HFF-Myc (cell line): ENCODE measurements at regions not wholly inside any gene's neighbourhood (a gene's known extent, or its start where the extent isn't known, plus 50 kb on each side); places are given as distances from the start of the nearest gene placed in this dataset.

Source experiments
- DNase-seq: peaks from one replicate; pipeline ENCODE4 v3.0.0-alpha.2; 2011; ENCODE audit warnings: low read depth; ENCODE audit errors: extremely low read depth
- H3K4me3 ChIP-seq: replicated peaks from 2 replicates; pipeline ENCODE4 v1.5.1; 2011; ENCODE audit warnings: low read depth, mild to moderate bottlenecking, control low read depth, low read length
- TF ChIP-seq, protein P1 (sequence below): IDR thresholded peaks from 2 replicates; pipeline ENCODE4 v1.5.1; 2012; ENCODE audit warnings: mild to moderate bottlenecking, low read depth, low read length, control low read depth; ENCODE audit errors: missing control alignments

DNA sequence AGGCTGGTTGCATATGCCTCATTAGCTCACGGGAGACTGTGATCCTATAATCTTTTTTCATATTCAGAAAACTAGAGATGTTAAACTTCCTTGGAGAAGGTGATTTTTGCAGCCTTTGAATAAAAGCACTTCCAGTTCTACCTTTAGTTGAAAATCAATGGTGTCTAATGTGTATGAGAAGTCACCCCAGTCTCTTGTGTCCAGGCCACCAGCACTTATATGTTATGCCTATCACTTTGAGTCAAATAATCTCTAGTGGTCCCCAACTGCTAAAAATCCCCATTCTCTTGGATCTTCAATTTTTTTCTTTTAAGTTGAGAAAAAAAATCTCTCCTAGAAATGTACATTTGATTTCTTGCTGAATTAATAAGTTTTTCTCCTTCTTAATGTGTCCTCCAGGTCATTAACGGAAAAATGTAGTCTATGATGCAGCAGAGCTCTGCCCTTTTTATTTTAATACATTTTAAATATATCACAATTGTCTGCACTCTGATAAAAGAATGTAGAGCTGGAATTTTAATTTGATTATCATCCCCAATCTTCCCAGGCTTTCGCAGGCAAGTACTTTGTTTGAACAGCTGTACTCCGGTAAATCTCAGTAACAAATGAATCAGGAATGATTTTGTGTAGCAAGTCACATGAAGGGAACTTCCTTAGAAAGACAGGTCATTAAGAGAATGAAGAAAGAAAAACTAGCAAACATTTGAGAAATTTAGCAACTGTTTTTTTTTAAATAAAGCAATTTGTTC is 147.0 kb downstream of the SOX4 start:
- H3K4me3 ChIP-seq, result no peak overlapping the region
- DNase-seq, result no peak

DNA sequence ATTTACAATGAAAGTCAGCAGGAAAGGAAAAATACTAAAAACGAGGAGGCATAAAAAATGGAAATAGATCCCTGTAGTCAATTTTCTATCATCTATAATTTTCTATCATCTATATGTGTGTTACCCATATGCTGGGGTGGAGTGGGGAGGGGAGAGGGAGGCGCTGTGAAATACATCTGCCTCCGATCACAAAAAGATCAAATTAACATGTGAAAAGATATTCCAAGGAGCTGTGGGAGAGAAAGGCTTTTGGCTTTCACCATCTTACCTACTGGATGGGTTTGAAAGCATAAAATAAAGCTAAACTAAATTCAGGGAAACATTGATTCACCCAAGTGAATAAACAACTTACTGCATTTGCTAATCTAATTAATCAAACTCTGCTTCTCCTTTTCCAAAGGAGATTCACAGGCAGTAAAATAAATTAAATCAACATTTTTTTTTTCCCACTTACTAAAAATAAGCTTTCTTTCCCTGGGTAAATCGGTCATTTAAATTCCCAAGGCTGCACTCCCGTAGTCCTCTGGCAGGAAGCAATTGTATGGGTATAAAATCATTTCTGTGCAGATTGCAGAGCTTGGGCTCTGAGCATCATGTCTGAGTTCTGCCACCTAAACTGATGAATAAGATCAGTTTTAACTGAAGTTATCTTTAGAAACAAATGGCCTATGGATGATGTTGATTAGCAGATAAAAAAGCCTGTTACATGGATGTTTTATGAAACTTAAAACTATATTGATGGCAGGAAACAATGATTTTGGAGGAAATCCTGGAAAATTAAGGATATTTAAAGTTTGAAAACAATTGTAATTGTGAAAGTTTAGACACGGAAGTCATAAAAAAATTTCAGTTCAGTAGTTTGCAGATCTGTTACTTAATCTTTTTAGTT is 147.9 kb downstream of the SOX4 start:
- DNase-seq, result no peak
- H3K4me3 ChIP-seq, result no peak overlapping the region
- TF ChIP-seq, protein P1, sequence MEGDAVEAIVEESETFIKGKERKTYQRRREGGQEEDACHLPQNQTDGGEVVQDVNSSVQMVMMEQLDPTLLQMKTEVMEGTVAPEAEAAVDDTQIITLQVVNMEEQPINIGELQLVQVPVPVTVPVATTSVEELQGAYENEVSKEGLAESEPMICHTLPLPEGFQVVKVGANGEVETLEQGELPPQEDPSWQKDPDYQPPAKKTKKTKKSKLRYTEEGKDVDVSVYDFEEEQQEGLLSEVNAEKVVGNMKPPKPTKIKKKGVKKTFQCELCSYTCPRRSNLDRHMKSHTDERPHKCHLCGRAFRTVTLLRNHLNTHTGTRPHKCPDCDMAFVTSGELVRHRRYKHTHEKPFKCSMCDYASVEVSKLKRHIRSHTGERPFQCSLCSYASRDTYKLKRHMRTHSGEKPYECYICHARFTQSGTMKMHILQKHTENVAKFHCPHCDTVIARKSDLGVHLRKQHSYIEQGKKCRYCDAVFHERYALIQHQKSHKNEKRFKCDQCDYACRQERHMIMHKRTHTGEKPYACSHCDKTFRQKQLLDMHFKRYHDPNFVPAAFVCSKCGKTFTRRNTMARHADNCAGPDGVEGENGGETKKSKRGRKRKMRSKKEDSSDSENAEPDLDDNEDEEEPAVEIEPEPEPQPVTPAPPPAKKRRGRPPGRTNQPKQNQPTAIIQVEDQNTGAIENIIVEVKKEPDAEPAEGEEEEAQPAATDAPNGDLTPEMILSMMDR, result no peak

More for the DNA sequence above, 147.0 kb downstream of the SOX4 start:
- TF ChIP-seq, protein P1, result no peak

DNA sequence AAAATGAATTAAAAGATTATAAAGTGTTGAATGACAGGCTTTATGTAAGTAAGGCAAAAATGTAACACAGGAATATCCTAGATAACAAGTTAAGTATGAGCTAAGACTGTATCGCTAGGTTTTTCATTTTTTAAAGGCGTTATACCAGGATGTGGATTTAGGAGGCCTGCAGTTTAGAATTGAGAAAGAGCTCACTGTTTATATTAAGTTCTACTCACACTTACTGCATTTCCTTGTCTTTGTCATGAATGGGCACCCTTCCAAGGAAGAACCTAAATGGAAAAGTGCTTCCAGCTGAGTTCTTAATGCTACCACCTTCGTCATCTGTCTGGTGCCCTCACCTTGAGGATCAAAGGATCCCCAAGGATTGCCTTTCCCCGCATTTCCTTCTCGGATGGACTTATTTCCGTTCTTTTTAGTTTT is 148.7 kb downstream of the SOX4 start:
- DNase-seq, result peak; percentile 83
- H3K4me3 ChIP-seq, result no peak overlapping the region
- TF ChIP-seq, protein P1, result no peak

DNA sequence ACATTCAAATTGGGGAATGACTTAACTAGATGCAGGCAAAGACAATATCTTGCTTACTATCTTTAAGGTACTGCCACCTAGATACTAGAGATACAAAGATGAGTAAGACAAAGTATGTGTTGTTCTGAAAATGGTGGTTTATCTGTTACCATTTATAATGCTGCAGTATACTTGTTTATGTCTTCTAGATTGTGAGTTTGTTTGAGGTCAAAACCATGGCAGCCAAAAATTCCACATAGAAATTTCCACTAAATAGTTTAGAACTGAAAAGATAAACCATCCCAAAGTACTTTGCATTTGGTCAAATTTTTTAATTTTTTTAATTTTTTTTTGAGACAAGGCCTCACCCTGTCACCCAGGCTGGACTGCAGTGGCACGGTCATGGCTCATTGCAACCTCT is 150.8 kb downstream of the SOX4 start:
- DNase-seq, result no peak
- H3K4me3 ChIP-seq, result no peak overlapping the region
- TF ChIP-seq, protein P1, result no peak

DNA sequence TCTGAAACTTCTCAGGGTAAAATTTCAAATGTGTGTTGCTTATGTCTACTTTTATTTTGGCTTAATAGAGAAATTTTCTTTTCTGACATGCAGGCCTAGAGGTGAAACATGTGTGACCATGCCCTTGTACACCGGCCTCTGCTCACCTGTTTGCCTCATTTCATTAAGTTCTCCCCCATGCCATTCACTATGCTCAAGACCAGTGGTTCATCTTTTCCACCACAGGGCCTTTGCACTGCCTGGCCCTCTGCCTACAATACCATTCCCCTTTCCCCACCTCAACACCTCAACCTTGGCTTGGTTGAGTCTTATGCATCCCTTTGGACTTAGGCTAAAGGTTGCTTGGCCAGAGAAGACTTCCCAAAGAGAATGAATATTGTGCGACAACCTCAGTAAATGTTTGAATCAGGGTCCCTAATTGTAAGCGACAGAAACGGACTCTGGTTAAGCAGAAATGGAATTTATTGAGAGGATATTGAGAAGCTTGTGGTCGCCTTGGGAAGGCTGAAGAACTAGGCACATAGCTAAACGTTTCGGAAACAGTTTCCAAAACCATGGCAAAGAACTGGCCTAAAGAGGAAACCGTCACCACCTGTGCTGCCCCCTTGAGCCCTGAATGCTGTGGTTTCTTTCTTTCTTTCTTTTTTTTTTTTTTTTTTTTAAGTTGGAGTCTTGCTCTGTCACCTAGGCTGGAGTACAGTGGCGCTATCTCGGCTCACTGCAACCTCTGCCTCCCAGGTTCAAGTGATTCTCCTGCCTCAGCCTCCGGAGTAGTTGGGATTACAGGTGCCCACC is 152.2 kb downstream of the SOX4 start:
- H3K4me3 ChIP-seq, result no peak overlapping the region
- no peak for DNase-seq
- TF ChIP-seq, protein P1, result no peak

DNA sequence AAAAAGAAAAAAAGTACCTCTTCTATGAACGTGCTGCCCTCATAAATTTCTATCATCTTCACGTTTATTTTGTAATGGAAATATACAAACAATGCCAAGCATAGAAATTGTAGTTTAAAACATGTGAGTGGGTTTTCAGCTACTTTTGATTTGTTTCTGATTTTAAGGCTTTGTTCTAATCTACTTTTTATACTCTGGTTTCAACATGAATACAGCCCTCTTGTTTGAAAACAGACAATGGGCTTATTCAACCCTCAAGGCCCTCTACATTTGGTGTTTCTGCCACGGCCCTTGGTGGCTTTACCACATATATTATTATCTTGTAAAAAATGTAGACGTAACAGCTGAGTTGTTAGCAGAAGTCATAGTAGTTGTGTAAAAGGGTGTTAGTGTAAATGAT is 153.9 kb downstream of the SOX4 start:
- H3K4me3 ChIP-seq, result no peak overlapping the region
- TF ChIP-seq, protein P1, result no peak
- DNase-seq, result no peak
